ENCODE measurements at regions not wholly inside any gene's neighbourhood (a gene's known extent, or its start where the extent isn't known, plus 50 kb on each side); places are given as distances from the start of the nearest gene placed in this dataset.

DNA sequence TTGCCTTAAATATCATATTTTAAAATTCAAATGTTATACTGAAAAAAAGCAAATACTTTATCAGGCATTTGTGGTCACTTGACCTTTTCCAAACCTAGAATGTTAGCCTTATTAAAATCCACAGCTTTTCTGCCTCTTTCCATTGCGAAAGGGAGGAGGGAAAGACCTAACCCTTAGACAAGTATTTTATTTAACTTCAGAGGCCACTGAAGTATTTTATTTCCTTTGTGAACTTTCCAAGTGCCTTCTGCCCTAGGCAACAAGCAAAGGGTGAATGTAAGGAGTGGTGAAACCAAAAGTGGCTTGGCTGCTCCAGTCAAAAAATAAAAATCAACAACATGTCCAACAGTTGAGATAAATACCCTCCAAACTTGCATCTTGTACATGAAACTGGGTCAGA lies 376.1 kb downstream of the EFNA5 start:
- TF ChIP-seq, protein P1, sequence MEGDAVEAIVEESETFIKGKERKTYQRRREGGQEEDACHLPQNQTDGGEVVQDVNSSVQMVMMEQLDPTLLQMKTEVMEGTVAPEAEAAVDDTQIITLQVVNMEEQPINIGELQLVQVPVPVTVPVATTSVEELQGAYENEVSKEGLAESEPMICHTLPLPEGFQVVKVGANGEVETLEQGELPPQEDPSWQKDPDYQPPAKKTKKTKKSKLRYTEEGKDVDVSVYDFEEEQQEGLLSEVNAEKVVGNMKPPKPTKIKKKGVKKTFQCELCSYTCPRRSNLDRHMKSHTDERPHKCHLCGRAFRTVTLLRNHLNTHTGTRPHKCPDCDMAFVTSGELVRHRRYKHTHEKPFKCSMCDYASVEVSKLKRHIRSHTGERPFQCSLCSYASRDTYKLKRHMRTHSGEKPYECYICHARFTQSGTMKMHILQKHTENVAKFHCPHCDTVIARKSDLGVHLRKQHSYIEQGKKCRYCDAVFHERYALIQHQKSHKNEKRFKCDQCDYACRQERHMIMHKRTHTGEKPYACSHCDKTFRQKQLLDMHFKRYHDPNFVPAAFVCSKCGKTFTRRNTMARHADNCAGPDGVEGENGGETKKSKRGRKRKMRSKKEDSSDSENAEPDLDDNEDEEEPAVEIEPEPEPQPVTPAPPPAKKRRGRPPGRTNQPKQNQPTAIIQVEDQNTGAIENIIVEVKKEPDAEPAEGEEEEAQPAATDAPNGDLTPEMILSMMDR (optimal IDR thresholded peaks at IDR 0.05 in 1 of 3, IDR thresholded peaks at IDR 0.05 in 1 of 3, conservative IDR thresholded peaks at IDR 0.05 in 1 of 3; ENCODE audit: extremely low read depth in 1 of 3, insufficient read depth in 2 of 3, low read length in 3 of 3) = no peak
- no peak for TF ChIP-seq EZH2 (IDR thresholded peaks at IDR 0.05; ENCODE audit: low read length)
